ENCODE measurements at regions not wholly inside any gene's neighbourhood (a gene's known extent, or its start where the extent isn't known, plus 50 kb on each side); places are given as distances from the start of the nearest gene placed in this dataset.

DNA sequence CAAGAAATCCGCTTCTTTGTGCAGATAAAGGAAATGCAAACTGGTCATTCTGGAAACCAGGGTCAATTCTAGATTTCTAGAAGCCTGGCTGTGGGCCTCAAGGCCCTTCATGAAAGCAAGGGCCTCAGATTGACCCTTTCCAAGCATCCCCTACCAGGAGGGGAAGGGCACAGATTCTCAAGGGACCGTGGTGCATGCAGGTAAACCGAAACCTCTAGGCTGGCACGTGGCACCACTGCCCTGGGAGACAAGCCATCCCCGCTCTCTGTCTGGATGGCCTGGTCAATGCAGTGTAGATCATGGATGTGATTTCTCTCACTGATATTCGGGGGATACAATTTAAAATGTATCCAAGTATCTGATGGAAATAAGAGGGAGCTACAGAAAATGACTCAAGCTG is 69.4 kb downstream of the TOMM20 start:
- Histone ChIP-seq H4K8ac (replicated peaks; ENCODE audit: insufficient read length, low read depth, low read length) (no peak overlapping the region), H3K9me3 (ENCODE audit: control insufficient read depth, low read depth, low read length) (no peaks in the 10 kb centered on the region), H4K91ac (ENCODE audit: insufficient read length, low read depth, low read length) (no peak overlapping the region), H3K79me1 (ENCODE audit: insufficient read depth, low read depth, low read length, poor library complexity, severe bottlenecking) (no peaks in the 10 kb centered on the region), H4K20me1 (ENCODE audit: control insufficient read depth, insufficient read depth, insufficient read length) (no peaks in the 10 kb centered on the region), H4K5ac (ENCODE audit: insufficient read length, low read depth, low read length) (no peak overlapping the region), H3K79me2 (ENCODE audit: insufficient read depth, low read length) (no peaks in the 10 kb centered on the region), H3K4ac (ENCODE audit: low read depth, low read length) (no peak overlapping the region), H2BK12ac (ENCODE audit: insufficient read length, low read depth, low read length) (no peak overlapping the region), H3K9ac (ENCODE audit: extremely low read depth, insufficient read length, low read length) (no peak overlapping the region), H2BK20ac (ENCODE audit: low read depth, low read length, poor library complexity, severe bottlenecking) (no peak overlapping the region), H2BK120ac (ENCODE audit: low read depth, low read length, poor library complexity, severe bottlenecking) (no peak overlapping the region), H3K14ac (ENCODE audit: insufficient read depth, low read length) (no peak overlapping the region), H3K27ac (ENCODE audit: insufficient read length, low read depth, low read length) (no peak overlapping the region), H3K4me1 (ENCODE audit: insufficient read depth, low read length) (peaks cover 5% of the 10 kb centered on the region), H3T11ph (ENCODE audit: low read length) (no peak overlapping the region), H2AK5ac (ENCODE audit: insufficient read length, low read length) (no peak overlapping the region), H2BK15ac (ENCODE audit: low read depth, low read length) (no peak overlapping the region), H3K23me2 (ENCODE audit: insufficient read length, low read depth, low read length, poor library complexity, severe bottlenecking) (no peaks in the 10 kb centered on the region), H3K27me3 (ENCODE audit: insufficient read depth, low read length) (no peaks in the 10 kb centered on the region), H3K18ac (ENCODE audit: insufficient read length, low read depth, low read length) (no peak overlapping the region), H3K4me2 (ENCODE audit: insufficient read depth, insufficient read length, low read length) (no peak overlapping the region), H3K23ac (ENCODE audit: insufficient read length, low read depth, low read length) (no peak overlapping the region), H3K56ac (ENCODE audit: insufficient read length, low read depth, low read length) (no peak overlapping the region), H2AFZ (ENCODE audit: low read length) (no peak overlapping the region), H2BK5ac (ENCODE audit: insufficient read length, low read length) (no peak overlapping the region)
- H3K36me3 Mint-ChIP-seq (ENCODE audit: insufficient read depth in 1 of 3, low read depth in 3 of 3), result no peaks in the 10 kb centered on the region
- H3K27me3 Mint-ChIP-seq (ENCODE audit: low read depth), result peaks cover 4% of the 10 kb centered on the region
- peaks cover 43 to 52% of the 10 kb centered on the region in 2 experiments for H3K4me1 Mint-ChIP-seq
- TF ChIP-seq, protein P1, sequence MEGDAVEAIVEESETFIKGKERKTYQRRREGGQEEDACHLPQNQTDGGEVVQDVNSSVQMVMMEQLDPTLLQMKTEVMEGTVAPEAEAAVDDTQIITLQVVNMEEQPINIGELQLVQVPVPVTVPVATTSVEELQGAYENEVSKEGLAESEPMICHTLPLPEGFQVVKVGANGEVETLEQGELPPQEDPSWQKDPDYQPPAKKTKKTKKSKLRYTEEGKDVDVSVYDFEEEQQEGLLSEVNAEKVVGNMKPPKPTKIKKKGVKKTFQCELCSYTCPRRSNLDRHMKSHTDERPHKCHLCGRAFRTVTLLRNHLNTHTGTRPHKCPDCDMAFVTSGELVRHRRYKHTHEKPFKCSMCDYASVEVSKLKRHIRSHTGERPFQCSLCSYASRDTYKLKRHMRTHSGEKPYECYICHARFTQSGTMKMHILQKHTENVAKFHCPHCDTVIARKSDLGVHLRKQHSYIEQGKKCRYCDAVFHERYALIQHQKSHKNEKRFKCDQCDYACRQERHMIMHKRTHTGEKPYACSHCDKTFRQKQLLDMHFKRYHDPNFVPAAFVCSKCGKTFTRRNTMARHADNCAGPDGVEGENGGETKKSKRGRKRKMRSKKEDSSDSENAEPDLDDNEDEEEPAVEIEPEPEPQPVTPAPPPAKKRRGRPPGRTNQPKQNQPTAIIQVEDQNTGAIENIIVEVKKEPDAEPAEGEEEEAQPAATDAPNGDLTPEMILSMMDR (conservative IDR thresholded peaks at IDR 0.05), result no peak
- peaks cover 0 to 3% of the 10 kb centered on the region in 2 experiments; a peak in 1 of 5 replicates for H3K9me3 Mint-ChIP-seq
- no peak for DNase-seq
- peak overlapping the region in 1 of 2 experiments; percentile 32; a peak in 1 of 5 replicates for H3K4me3 Mint-ChIP-seq
- WGBS (ENCODE audit: extremely low coverage, insufficient read length, low lambda C conversion rate), result no CpG with 5 or more reads among the region's 6 CpGs
- H3K27ac Mint-ChIP-seq, result peak overlapping the region in 1 of 3 experiments; percentile 63; a peak in 2 of 7 replicates

Data from H9 (cell line).